GM04503 (cell line): ENCODE measurements at regions not wholly inside any gene's neighbourhood (a gene's known extent, or its start where the extent isn't known, plus 50 kb on each side); places are given as distances from the start of the nearest gene placed in this dataset.

Experiments
- DNase-seq: peaks from one replicate; pipeline ENCODE4 v3.0.0-alpha.2; 2012; ENCODE audit warnings: low read depth

GRCh38 chr20:40449144-40449690 lies 239.8 kb downstream of the MAFB start:
- no peak for DNase-seq

GRCh38 chr20:40446888-40447287 lies 242.1 kb downstream of the MAFB start:
- DNase-seq = no peak

GRCh38 chr20:40444516-40444915 lies 244.5 kb downstream of the MAFB start:
- DNase-seq = no peak

GRCh38 chr20:40443753-40444152 lies 245.3 kb downstream of the MAFB start:
- DNase-seq = no peak

- DNase-seq = no peak
These were observed 246.7 kb downstream of the MAFB start for GRCh38 chr20:40442181-40442963.

GRCh38 chr20:40441771-40442170 lies 247.3 kb downstream of the MAFB start:
- no peak for DNase-seq

GRCh38 chr20:40438161-40438830 lies 250.7 kb downstream of the MAFB start:
- no peak for DNase-seq

GRCh38 chr20:40436011-40436410 lies 253.0 kb downstream of the MAFB start:
- DNase-seq = no peak

GRCh38 chr20:40435146-40435895 lies 253.7 kb downstream of the MAFB start:
- no peak for DNase-seq

- no peak for DNase-seq
These were observed 254.9 kb downstream of the MAFB start for GRCh38 chr20:40434122-40434521.

- no peak for DNase-seq
These were observed 255.6 kb downstream of the MAFB start for GRCh38 chr20:40433341-40433861.

GRCh38 chr20:40431611-40432010 lies 257.4 kb downstream of the MAFB start:
- DNase-seq = no peak

- no peak for DNase-seq
These were observed 257.9 kb downstream of the MAFB start for GRCh38 chr20:40431112-40431511.

- no peak for DNase-seq
These were observed 262.0 kb downstream of the MAFB start for GRCh38 chr20:40427026-40427425.

GRCh38 chr20:40424695-40425094 lies 264.3 kb downstream of the MAFB start:
- no peak for DNase-seq

GRCh38 chr20:40422656-40423055 lies 266.4 kb downstream of the MAFB start:
- no peak for DNase-seq

GRCh38 chr20:40416274-40416673 lies 272.8 kb downstream of the MAFB start:
- DNase-seq = no peak

- DNase-seq = no peak
These were observed 274.0 kb downstream of the MAFB start for GRCh38 chr20:40414843-40415615.

- no peak for DNase-seq
These were observed 279.0 kb downstream of the MAFB start for GRCh38 chr20:40410028-40410427.

GRCh38 chr20:40397467-40397866 lies 291.6 kb downstream of the MAFB start:
- no peak for DNase-seq

- no peak for DNase-seq
These were observed 295.6 kb downstream of the MAFB start for GRCh38 chr20:40393197-40394079.
